ENCODE measurements at regions not wholly inside any gene's neighbourhood (a gene's known extent, or its start where the extent isn't known, plus 50 kb on each side); places are given as distances from the start of the nearest gene placed in this dataset.

DNA sequence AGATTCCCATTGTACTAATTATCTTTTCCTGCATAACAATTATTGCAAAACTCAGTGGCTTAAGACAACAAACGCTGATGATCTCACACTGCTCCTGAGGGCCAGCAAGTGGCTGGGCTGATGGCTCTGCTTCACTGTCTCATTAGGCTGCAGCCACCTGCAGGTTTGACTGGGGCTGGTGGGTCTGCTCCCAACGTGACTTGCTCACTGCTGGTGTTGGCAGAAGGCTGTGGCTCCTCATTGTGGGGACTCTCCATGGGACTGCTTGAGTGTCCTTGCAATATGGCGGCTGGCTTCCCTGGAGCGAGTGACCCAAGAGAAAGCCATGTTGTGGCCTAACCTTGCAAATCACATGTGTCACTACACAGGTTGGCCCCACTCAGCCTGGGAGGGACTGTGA, 71.1 kb downstream of the PLXNA1 start:
- Mint-ChIP-seq H3K27ac (ENCODE audit: unreplicated experiment) (no peak overlapping the region), H3K4me1 (ENCODE audit: low read depth, unreplicated experiment) (peaks cover 4% of the 10 kb centered on the region), H3K36me3 (ENCODE audit: low read depth, unreplicated experiment) (no peaks in the 10 kb centered on the region), H3K9me3 (ENCODE audit: unreplicated experiment) (peaks cover 13% of the 10 kb centered on the region), H3K4me3 (ENCODE audit: unreplicated experiment) (no peak overlapping the region), H3K27me3 (ENCODE audit: low read depth, unreplicated experiment) (peaks cover 11% of the 10 kb centered on the region)
- no peak for DNase-seq (ENCODE audit: low read depth)
- no peaks in the 10 kb centered on the region for H3K9me3 ChIP-seq (ENCODE audit: insufficient read depth, low read depth, low read length)
- no peak overlapping the region for H3K9ac ChIP-seq (ENCODE audit: low read length)
- no peak overlapping the region for H3K4me2 ChIP-seq (ENCODE audit: low read length)
- H3K4me1 ChIP-seq (ENCODE audit: insufficient read depth, low read length) = no peaks in the 10 kb centered on the region
- H2AFZ ChIP-seq (ENCODE audit: low read depth, low read length) = no peak overlapping the region
- H3K27me3 ChIP-seq (ENCODE audit: insufficient read depth, low read length) = peaks cover 2% of the 10 kb centered on the region
- H3K36me3 ChIP-seq (ENCODE audit: insufficient read depth, low read length) = no peaks in the 10 kb centered on the region
- FAIRE-seq = no peak
- TF ChIP-seq EZH2 (IDR thresholded peaks at IDR 0.05; ENCODE audit: insufficient read depth, low read length) (no peak), CTCF (IDR thresholded peaks at IDR 0.05; ENCODE audit: insufficient read depth, low read depth, low read length) (no peak)
- no peak overlapping the region for H3K4me3 ChIP-seq (ENCODE audit: insufficient read depth, low read depth, low read length)
- no peaks in the 10 kb centered on the region for H4K20me1 ChIP-seq (ENCODE audit: insufficient read depth, low read length)
- no peak overlapping the region for H3K27ac ChIP-seq (ENCODE audit: low read depth, low read length)
- H3K79me2 ChIP-seq (ENCODE audit: insufficient read depth, low read length) = no peaks in the 10 kb centered on the region

DNA sequence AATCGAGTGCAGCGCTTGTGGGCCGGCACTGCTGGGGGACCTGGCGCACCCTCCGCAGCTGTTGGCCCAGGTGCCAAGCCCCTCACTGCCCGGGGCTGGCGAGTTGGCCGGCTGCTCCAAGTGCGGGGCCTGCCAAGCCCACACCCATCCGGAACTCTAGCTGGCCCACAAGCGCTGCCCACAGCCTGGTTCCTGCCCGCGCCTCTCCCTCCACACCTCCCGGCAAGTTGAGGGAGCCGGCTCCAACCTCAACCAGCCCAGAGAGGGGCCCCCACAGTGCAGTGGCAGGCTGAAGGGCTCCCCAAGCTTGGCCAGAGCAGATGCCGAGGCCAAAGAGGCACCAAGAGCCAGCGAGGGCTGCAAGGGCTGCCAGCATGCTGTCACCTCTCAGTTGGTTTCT, 73.4 kb downstream of the PLXNA1 start:
- no peaks in the 10 kb centered on the region for H3K79me2 ChIP-seq (ENCODE audit: insufficient read depth, low read length)

More for the DNA sequence above, 73.4 kb downstream of the PLXNA1 start:
- Histone ChIP-seq H2AFZ (ENCODE audit: low read depth, low read length) (no peak overlapping the region), H3K4me3 (ENCODE audit: insufficient read depth, low read depth, low read length) (no peak overlapping the region), H3K27ac (ENCODE audit: low read depth, low read length) (no peak overlapping the region), H4K20me1 (ENCODE audit: insufficient read depth, low read length) (no peaks in the 10 kb centered on the region), H3K27me3 (ENCODE audit: insufficient read depth, low read length) (peaks cover 2% of the 10 kb centered on the region), H3K4me1 (ENCODE audit: insufficient read depth, low read length) (no peaks in the 10 kb centered on the region), H3K9me3 (ENCODE audit: insufficient read depth, low read depth, low read length) (no peaks in the 10 kb centered on the region), H3K4me2 (ENCODE audit: low read length) (no peak overlapping the region), H3K36me3 (ENCODE audit: insufficient read depth, low read length) (no peaks in the 10 kb centered on the region), H3K9ac (ENCODE audit: low read length) (no peak overlapping the region)
- Mint-ChIP-seq H3K9me3 (ENCODE audit: unreplicated experiment) (peaks cover 11% of the 10 kb centered on the region), H3K4me1 (ENCODE audit: low read depth, unreplicated experiment) (no peaks in the 10 kb centered on the region), H3K4me3 (ENCODE audit: unreplicated experiment) (no peak overlapping the region), H3K36me3 (ENCODE audit: low read depth, unreplicated experiment) (no peaks in the 10 kb centered on the region), H3K27me3 (ENCODE audit: low read depth, unreplicated experiment) (peaks cover 12% of the 10 kb centered on the region), H3K27ac (ENCODE audit: unreplicated experiment) (no peak overlapping the region)
- FAIRE-seq = no peak
- TF ChIP-seq CTCF (IDR thresholded peaks at IDR 0.05; ENCODE audit: insufficient read depth, low read depth, low read length) (no peak), EZH2 (IDR thresholded peaks at IDR 0.05; ENCODE audit: insufficient read depth, low read length) (no peak)
- DNase-seq (ENCODE audit: low read depth) = no peak

Data from astrocyte (in vitro differentiated cells and primary cell).